ENCODE measurements at regions not wholly inside any gene's neighbourhood (a gene's known extent, or its start where the extent isn't known, plus 50 kb on each side); places are given as distances from the start of the nearest gene placed in this dataset.

GRCh38 chr12:87794854-87795253 is 234.3 kb downstream of the C12orf50 start:
- Histone ChIP-seq H3K27me3 (replicated peaks in 1 of 4; ENCODE audit: control extremely low read depth in 1 of 4, control insufficient read depth in 3 of 4, insufficient read depth in 4 of 4, low read length in 3 of 4) (no peaks in the 10 kb centered on the region), H3K79me2 (ENCODE audit: control insufficient read depth, insufficient read depth, low read length) (no peaks in the 10 kb centered on the region), H3K27ac (ENCODE audit: low read length in 2 of 2) (no peak overlapping the region), H3K4me2 (replicated peaks; ENCODE audit: low read depth, low read length, poor library complexity, severe bottlenecking) (no peak overlapping the region), H3K9ac (ENCODE audit: low read length) (no peak overlapping the region), H3K4me1 (ENCODE audit: control insufficient read depth in 2 of 2, insufficient read depth in 2 of 2, low read length in 2 of 2) (no peaks in the 10 kb centered on the region), H2AFZ (ENCODE audit: insufficient read depth, low read depth, low read length, poor library complexity, severe bottlenecking) (no peak overlapping the region), H4K20me1 (ENCODE audit: control insufficient read depth, insufficient read depth, low read length, poor library complexity, severe bottlenecking) (no peaks in the 10 kb centered on the region), H3K9me3 (ENCODE audit: control extremely low read depth in 1 of 3, control insufficient read depth in 2 of 3, insufficient read depth in 1 of 3, low read length in 2 of 3) (no peaks in the 10 kb centered on the region), H3K36me3 (replicated peaks in 1 of 2; ENCODE audit: control extremely low read depth in 1 of 2, control insufficient read depth in 1 of 2, extremely low read depth in 1 of 2, insufficient read depth in 2 of 2, low read length in 1 of 2) (no peaks in the 10 kb centered on the region), H3K4me3 (ENCODE audit: control extremely low read depth in 1 of 5, extremely low read depth in 1 of 5, insufficient read depth in 1 of 5, low read depth in 2 of 5, low read length in 4 of 5) (no peak overlapping the region)
- H3K4me3 Mint-ChIP-seq: no peak overlapping the region
- TF ChIP-seq EZH2 (IDR thresholded peaks at IDR 0.05; ENCODE audit: borderline replicate concordance, insufficient read depth, low read depth, low read length, poor library complexity, severe bottlenecking): no peak
- TF ChIP-seq CTCF (IDR thresholded peaks at IDR 0.05): no peak
- no peak overlapping the region for H3K27ac Mint-ChIP-seq
- no peaks in the 10 kb centered on the region for H3K9me3 Mint-ChIP-seq (ENCODE audit: insufficient read depth)
- H3K27me3 Mint-ChIP-seq: no peaks in the 10 kb centered on the region
- no peaks in the 10 kb centered on the region for H3K4me1 Mint-ChIP-seq
- POLR2A ChIA-PET: no interaction called here
- CTCF ChIA-PET: no interaction called here
- DNase-seq (no peak), ATAC-seq (ENCODE audit: low read depth) (no peak)
- no CpG with 5 or more reads among the region's 1 CpG for WGBS (ENCODE audit: insufficient coverage)
- intact Hi-C loops (cut with micrococcal nuclease): no loop called here

- H4K20me1 ChIP-seq (ENCODE audit: control insufficient read depth, insufficient read depth, low read length, poor library complexity, severe bottlenecking): no peaks in the 10 kb centered on the region
- no peak overlapping the region for H3K4me3 ChIP-seq (ENCODE audit: control extremely low read depth in 1 of 5, extremely low read depth in 1 of 5, insufficient read depth in 1 of 5, low read depth in 2 of 5, low read length in 4 of 5)
- H3K4me2 ChIP-seq (replicated peaks; ENCODE audit: low read depth, low read length, poor library complexity, severe bottlenecking): no peak overlapping the region
- 84% methylated on average over 2 of the region's 2 CpGs for WGBS (ENCODE audit: insufficient coverage)
- no peaks in the 10 kb centered on the region for H3K9me3 ChIP-seq (ENCODE audit: control extremely low read depth in 1 of 3, control insufficient read depth in 2 of 3, insufficient read depth in 1 of 3, low read length in 2 of 3)
- CTCF ChIA-PET: no interaction called here
- Mint-ChIP-seq H3K9me3 (ENCODE audit: insufficient read depth) (no peaks in the 10 kb centered on the region), H3K27me3 (no peaks in the 10 kb centered on the region), H3K27ac (no peak overlapping the region), H3K4me3 (no peak overlapping the region), H3K4me1 (no peaks in the 10 kb centered on the region)
- no peaks in the 10 kb centered on the region for H3K36me3 ChIP-seq (replicated peaks in 1 of 2; ENCODE audit: control extremely low read depth in 1 of 2, control insufficient read depth in 1 of 2, extremely low read depth in 1 of 2, insufficient read depth in 2 of 2, low read length in 1 of 2)
- ATAC-seq (ENCODE audit: low read depth): no peak
- no peak overlapping the region for H3K9ac ChIP-seq (ENCODE audit: low read length)
- H3K79me2 ChIP-seq (ENCODE audit: control insufficient read depth, insufficient read depth, low read length): no peaks in the 10 kb centered on the region
- intact Hi-C loops (cut with micrococcal nuclease): no loop called here
- H3K4me1 ChIP-seq (ENCODE audit: control insufficient read depth in 2 of 2, insufficient read depth in 2 of 2, low read length in 2 of 2): no peaks in the 10 kb centered on the region
- DNase-seq: no peak
- no peak overlapping the region for H2AFZ ChIP-seq (ENCODE audit: insufficient read depth, low read depth, low read length, poor library complexity, severe bottlenecking)
- no peak overlapping the region for H3K27ac ChIP-seq (ENCODE audit: low read length in 2 of 2)
- H3K27me3 ChIP-seq (replicated peaks in 1 of 4; ENCODE audit: control extremely low read depth in 1 of 4, control insufficient read depth in 3 of 4, insufficient read depth in 4 of 4, low read length in 3 of 4): no peaks in the 10 kb centered on the region
- POLR2A ChIA-PET: no interaction called here
- TF ChIP-seq EZH2 (IDR thresholded peaks at IDR 0.05; ENCODE audit: borderline replicate concordance, insufficient read depth, low read depth, low read length, poor library complexity, severe bottlenecking): no peak
- TF ChIP-seq CTCF (IDR thresholded peaks at IDR 0.05): no peak
These were observed 236.1 kb downstream of the C12orf50 start for GRCh38 chr12:87793131-87793530.

All from B cell (primary cell).